ENCODE measurements at regions not wholly inside any gene's neighbourhood (a gene's known extent, or its start where the extent isn't known, plus 50 kb on each side); places are given as distances from the start of the nearest gene placed in this dataset.

GRCh38 chr10:126736142-126736541 lies 65.6 kb upstream of the C10orf90 start:
- Histone ChIP-seq H3K14ac (ENCODE audit: insufficient read length) (no peak overlapping the region), H3K36me3 (ENCODE audit: control insufficient read depth in 2 of 4, insufficient read depth in 4 of 4, low read length in 3 of 4) (no peaks in the 10 kb centered on the region), H3K18ac (ENCODE audit: extremely low read depth, low read length) (no peak overlapping the region), H3K4me1 (replicated peaks in 1 of 4; ENCODE audit: control insufficient read depth in 3 of 4, insufficient read depth in 4 of 4, low read length in 3 of 4) (peaks cover 0 to 4% (median 0%) of the 10 kb centered on the region in 4 experiments; a peak in 3 of 7 replicates), H3K79me2 (ENCODE audit: control insufficient read depth in 1 of 2, insufficient read depth in 2 of 2, low read length in 2 of 2) (no peaks in the 10 kb centered on the region), H3K4me3 (ENCODE audit: extremely low read depth in 1 of 4, insufficient read depth in 2 of 4, low read depth in 3 of 4, low read length in 4 of 4) (no peak overlapping the region), H3K27ac (ENCODE audit: low read depth, low read length) (no peak overlapping the region), H2BK12ac (ENCODE audit: low read depth, low read length) (no peak overlapping the region), H3K4ac (replicated peaks; ENCODE audit: insufficient read length, low read depth, low read length) (no peak overlapping the region), H3K56ac (replicated peaks; ENCODE audit: insufficient read length, low read depth, low read length) (no peak overlapping the region), H3K27me3 (replicated peaks in 1 of 4; ENCODE audit: control insufficient read depth in 3 of 4, extremely low read depth in 1 of 4, insufficient read depth in 3 of 4, low read length in 3 of 4) (no peaks in the 10 kb centered on the region), H2BK5ac (ENCODE audit: low read depth, low read length) (no peak overlapping the region), H3K79me1 (ENCODE audit: low read depth, low read length) (no peaks in the 10 kb centered on the region), H3K23ac (ENCODE audit: insufficient read length) (no peak overlapping the region), H4K8ac (ENCODE audit: extremely low read depth, insufficient read depth, low read length) (no peak overlapping the region), H3K4me2 (ENCODE audit: insufficient read depth in 1 of 2, low read depth in 2 of 2, low read length in 2 of 2) (no peak overlapping the region), H4K91ac (replicated peaks; ENCODE audit: insufficient read length, low read length) (no peak overlapping the region), H2BK15ac (ENCODE audit: low read length) (no peak overlapping the region), H3K23me2 (ENCODE audit: low read depth, low read length) (no peaks in the 10 kb centered on the region), H2AK5ac (ENCODE audit: low read depth, low read length) (no peak overlapping the region), H4K5ac (ENCODE audit: insufficient read length, low read depth, low read length) (no peak overlapping the region), H3K9me3 (ENCODE audit: insufficient read depth in 2 of 2, low read depth in 1 of 2, low read length in 1 of 2) (no peaks in the 10 kb centered on the region), H4K20me1 (replicated peaks in 1 of 2; ENCODE audit: control insufficient read depth in 1 of 2, insufficient read depth in 2 of 2, low read length in 2 of 2) (no peaks in the 10 kb centered on the region), H2BK120ac (replicated peaks; ENCODE audit: low read depth, low read length) (no peak overlapping the region), H2AFZ (ENCODE audit: low read length) (no peak overlapping the region), H2BK20ac (ENCODE audit: low read length) (no peak overlapping the region), H3K9ac (replicated peaks in 1 of 4; ENCODE audit: extremely low read depth in 1 of 4, low read depth in 3 of 4, low read length in 3 of 4) (no peak overlapping the region)
- FAIRE-seq (no peak), DNase-seq (ENCODE audit: low read depth in 1 of 2, low spot score in 2 of 2) (no peak)
- CTCF ChIA-PET (ENCODE audit: partially characterized antibody), result interaction anchor here (1.0 to 2.2 kb wide), 3 partner anchors 13 to 137 kb away, joined by 4 to 6 read pairs (median 6); no protein-coding TSS in a partner anchor
- whole genome bisulfite sequencing, 2 experiments (ENCODE audit: extremely low coverage in 1 of 2, insufficient coverage in 1 of 2, insufficient read length in 1 of 2, insufficient replicate concordance in 2 of 2, low coverage in 1 of 2, low lambda C conversion rate in 2 of 2, missing lambda C conversion rate in 1 of 2), result 89% methylated on average over 5 of the region's 5 CpGs; no CpG with 5 or more reads in 1 of the 2 experiments
- POLR2A ChIA-PET (ENCODE audit: partially characterized antibody), result no interaction called here
- no peak for TF ChIP-seq PHF8 (conservative IDR thresholded peaks at IDR 0.05; ENCODE audit: low read depth, low read length)
- TF ChIP-seq E2F6 (IDR thresholded peaks at IDR 0.05), result no peak
- no peak for TF ChIP-seq SAP30 (IDR thresholded peaks at IDR 0.05; ENCODE audit: insufficient read depth, insufficient replicate concordance, low read length)
- no peak for TF ChIP-seq RNF2 (IDR thresholded peaks at IDR 0.05; ENCODE audit: borderline replicate concordance, low read depth, low read length, missing control alignments, poor library complexity, severe bottlenecking)
- TF ChIP-seq HDAC6 (IDR thresholded peaks at IDR 0.05; ENCODE audit: low read depth, low read length), result no peak
- TF ChIP-seq SIRT6 (IDR thresholded peaks at IDR 0.05; ENCODE audit: low read length), result no peak
- TF ChIP-seq TCF12 (IDR thresholded peaks at IDR 0.05; ENCODE audit: low read depth, low read length), result no peak
- TF ChIP-seq FOSL1 (IDR thresholded peaks at IDR 0.05; ENCODE audit: insufficient read depth, low read depth, low read length), result no peak
- no peak for TF ChIP-seq EGR1 (IDR thresholded peaks at IDR 0.05; ENCODE audit: borderline replicate concordance, low read depth, low read length)
- no peak for TF ChIP-seq NANOG (IDR thresholded peaks at IDR 0.05; ENCODE audit: insufficient read depth, low read depth, low read length, poor library complexity, severe bottlenecking)
- no peak for TF ChIP-seq SIN3A (conservative IDR thresholded peaks at IDR 0.05 in 1 of 2, IDR thresholded peaks at IDR 0.05 in 1 of 2; ENCODE audit: low read depth in 1 of 2, low read length in 2 of 2)
- no peak for TF ChIP-seq YY1 (IDR thresholded peaks at IDR 0.05; ENCODE audit: low read depth, low read length)
- TF ChIP-seq EP300 (IDR thresholded peaks at IDR 0.05; ENCODE audit: borderline replicate concordance in 1 of 2, low read depth in 2 of 2, low read length in 2 of 2), result no peak

All from H1 (cell line).